PC-3 (cell line): ENCODE measurements at regions not wholly inside any gene's neighbourhood (a gene's known extent, or its start where the extent isn't known, plus 50 kb on each side); places are given as distances from the start of the nearest gene placed in this dataset.

Experiments
- EZH2phosphoT487 ChIP-seq: fragments of 300-600 bp; sonication (generic); IDR thresholded peaks from 2 replicates; pipeline ENCODE4 v1.6.1; 2018; ENCODE audit warnings: mild to moderate bottlenecking, antibody characterized with exemption, low read length, borderline replicate concordance
- TF ChIP-seq, protein P1 (sequence below): fragments of 300-600 bp; sonication (generic); conservative IDR thresholded peaks from 2 replicates; pipeline ENCODE4 v1.5.1; 2017; ENCODE audit warnings: antibody characterized with exemption, low read depth, mild to moderate bottlenecking, low read length

DNA sequence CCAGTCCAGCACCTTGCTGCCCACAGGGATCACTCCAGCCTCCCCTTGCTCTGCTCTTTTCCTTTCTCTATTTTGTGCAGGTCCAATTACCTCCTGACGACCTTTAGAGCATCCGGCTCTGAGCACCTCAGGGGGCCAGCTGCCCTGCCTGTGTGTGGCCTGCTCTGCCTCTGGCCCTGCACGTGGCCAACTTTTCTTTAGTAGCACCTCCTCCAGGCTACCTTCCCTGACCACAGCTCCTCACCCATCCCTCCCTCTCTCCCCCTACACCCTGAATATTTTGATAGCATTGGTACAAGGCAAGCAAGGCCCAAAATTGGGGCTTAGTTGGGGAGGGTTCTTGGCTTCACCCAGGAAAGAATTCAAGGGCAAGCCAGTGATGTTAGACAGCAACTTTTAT lies 66.9 kb upstream of the PRR20G start:
- TF ChIP-seq, protein P1, sequence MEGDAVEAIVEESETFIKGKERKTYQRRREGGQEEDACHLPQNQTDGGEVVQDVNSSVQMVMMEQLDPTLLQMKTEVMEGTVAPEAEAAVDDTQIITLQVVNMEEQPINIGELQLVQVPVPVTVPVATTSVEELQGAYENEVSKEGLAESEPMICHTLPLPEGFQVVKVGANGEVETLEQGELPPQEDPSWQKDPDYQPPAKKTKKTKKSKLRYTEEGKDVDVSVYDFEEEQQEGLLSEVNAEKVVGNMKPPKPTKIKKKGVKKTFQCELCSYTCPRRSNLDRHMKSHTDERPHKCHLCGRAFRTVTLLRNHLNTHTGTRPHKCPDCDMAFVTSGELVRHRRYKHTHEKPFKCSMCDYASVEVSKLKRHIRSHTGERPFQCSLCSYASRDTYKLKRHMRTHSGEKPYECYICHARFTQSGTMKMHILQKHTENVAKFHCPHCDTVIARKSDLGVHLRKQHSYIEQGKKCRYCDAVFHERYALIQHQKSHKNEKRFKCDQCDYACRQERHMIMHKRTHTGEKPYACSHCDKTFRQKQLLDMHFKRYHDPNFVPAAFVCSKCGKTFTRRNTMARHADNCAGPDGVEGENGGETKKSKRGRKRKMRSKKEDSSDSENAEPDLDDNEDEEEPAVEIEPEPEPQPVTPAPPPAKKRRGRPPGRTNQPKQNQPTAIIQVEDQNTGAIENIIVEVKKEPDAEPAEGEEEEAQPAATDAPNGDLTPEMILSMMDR: no peak
- TF ChIP-seq EZH2phosphoT487: no peak
